ENCODE measurements at regions not wholly inside any gene's neighbourhood (a gene's known extent, or its start where the extent isn't known, plus 50 kb on each side); places are given as distances from the start of the nearest gene placed in this dataset.

GRCh38 chr17:79152110-79152509 is 77.5 kb downstream of the ENGASE start:
- Histone ChIP-seq H3K9me1 (ENCODE audit: control insufficient read depth, extremely low read depth, insufficient read depth, low read length) (no peaks in the 10 kb centered on the region), H3K36me3 (ENCODE audit: control insufficient read depth in 2 of 2, extremely low read depth in 1 of 2, insufficient read depth in 2 of 2, low read length in 2 of 2) (no peaks in the 10 kb centered on the region), H3K4me2 (ENCODE audit: control insufficient read depth, extremely low read depth, insufficient read depth, low read depth, low read length) (no peak overlapping the region), H3K27me3 (ENCODE audit: control insufficient read depth, extremely low read depth, insufficient read depth, low read length) (peaks cover 21% of the 10 kb centered on the region), H3K4me1 (ENCODE audit: control insufficient read depth, extremely low read depth, insufficient read depth, low read length) (no peaks in the 10 kb centered on the region), H2AFZ (ENCODE audit: control insufficient read depth, low read length) (no peak overlapping the region), H3K9ac (ENCODE audit: control insufficient read depth, extremely low read depth, insufficient read depth, low read length) (no peak overlapping the region), H3K9me3 (ENCODE audit: control insufficient read depth, low read depth, low read length) (no peaks in the 10 kb centered on the region), H3K27ac (ENCODE audit: control insufficient read depth, insufficient read depth, low read length) (no peak overlapping the region), H3K79me2 (ENCODE audit: control insufficient read depth, insufficient read depth, low read length) (no peaks in the 10 kb centered on the region), H4K20me1 (ENCODE audit: control insufficient read depth, extremely low read depth, insufficient read depth, low read length) (no peaks in the 10 kb centered on the region), H3K4me3 (ENCODE audit: control insufficient read depth in 2 of 3, extremely low read depth in 1 of 3, insufficient read depth in 2 of 3, low read depth in 1 of 3, low read length in 3 of 3) (no peak overlapping the region)
- TF ChIP-seq, protein P1, sequence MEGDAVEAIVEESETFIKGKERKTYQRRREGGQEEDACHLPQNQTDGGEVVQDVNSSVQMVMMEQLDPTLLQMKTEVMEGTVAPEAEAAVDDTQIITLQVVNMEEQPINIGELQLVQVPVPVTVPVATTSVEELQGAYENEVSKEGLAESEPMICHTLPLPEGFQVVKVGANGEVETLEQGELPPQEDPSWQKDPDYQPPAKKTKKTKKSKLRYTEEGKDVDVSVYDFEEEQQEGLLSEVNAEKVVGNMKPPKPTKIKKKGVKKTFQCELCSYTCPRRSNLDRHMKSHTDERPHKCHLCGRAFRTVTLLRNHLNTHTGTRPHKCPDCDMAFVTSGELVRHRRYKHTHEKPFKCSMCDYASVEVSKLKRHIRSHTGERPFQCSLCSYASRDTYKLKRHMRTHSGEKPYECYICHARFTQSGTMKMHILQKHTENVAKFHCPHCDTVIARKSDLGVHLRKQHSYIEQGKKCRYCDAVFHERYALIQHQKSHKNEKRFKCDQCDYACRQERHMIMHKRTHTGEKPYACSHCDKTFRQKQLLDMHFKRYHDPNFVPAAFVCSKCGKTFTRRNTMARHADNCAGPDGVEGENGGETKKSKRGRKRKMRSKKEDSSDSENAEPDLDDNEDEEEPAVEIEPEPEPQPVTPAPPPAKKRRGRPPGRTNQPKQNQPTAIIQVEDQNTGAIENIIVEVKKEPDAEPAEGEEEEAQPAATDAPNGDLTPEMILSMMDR (optimal IDR thresholded peaks at IDR 0.05 in 1 of 3, IDR thresholded peaks at IDR 0.05 in 1 of 3, conservative IDR thresholded peaks at IDR 0.05 in 1 of 3; ENCODE audit: extremely low read depth in 1 of 3, insufficient read depth in 2 of 3, low read length in 3 of 3): no peak
- TF ChIP-seq EZH2 (IDR thresholded peaks at IDR 0.05; ENCODE audit: low read length): no peak
- FAIRE-seq (no peak), DNase-seq (ENCODE audit: low read depth, low spot score) (no peak)
- dilution Hi-C loops (cut with MboI; ENCODE audit: extremely low pct_ligation_motif_present, low sequenced_read_pairs): no loop called here

GRCh38 chr17:79150799-79151198 is 76.2 kb downstream of the ENGASE start:
- Histone ChIP-seq H3K79me2 (ENCODE audit: control insufficient read depth, insufficient read depth, low read length) (no peaks in the 10 kb centered on the region), H3K4me2 (ENCODE audit: control insufficient read depth, extremely low read depth, insufficient read depth, low read depth, low read length) (no peak overlapping the region), H3K4me1 (ENCODE audit: control insufficient read depth, extremely low read depth, insufficient read depth, low read length) (no peaks in the 10 kb centered on the region), H4K20me1 (ENCODE audit: control insufficient read depth, extremely low read depth, insufficient read depth, low read length) (no peaks in the 10 kb centered on the region), H2AFZ (ENCODE audit: control insufficient read depth, low read length) (no peak overlapping the region), H3K9me1 (ENCODE audit: control insufficient read depth, extremely low read depth, insufficient read depth, low read length) (no peaks in the 10 kb centered on the region), H3K36me3 (ENCODE audit: control insufficient read depth in 2 of 2, extremely low read depth in 1 of 2, insufficient read depth in 2 of 2, low read length in 2 of 2) (no peaks in the 10 kb centered on the region), H3K9me3 (ENCODE audit: control insufficient read depth, low read depth, low read length) (no peaks in the 10 kb centered on the region), H3K4me3 (ENCODE audit: control insufficient read depth in 2 of 3, extremely low read depth in 1 of 3, insufficient read depth in 2 of 3, low read depth in 1 of 3, low read length in 3 of 3) (no peak overlapping the region), H3K9ac (ENCODE audit: control insufficient read depth, extremely low read depth, insufficient read depth, low read length) (no peak overlapping the region), H3K27me3 (ENCODE audit: control insufficient read depth, extremely low read depth, insufficient read depth, low read length) (peaks cover 23% of the 10 kb centered on the region), H3K27ac (ENCODE audit: control insufficient read depth, insufficient read depth, low read length) (no peak overlapping the region)
- no peak for DNase-seq (ENCODE audit: low read depth, low spot score)
- dilution Hi-C loops (cut with MboI; ENCODE audit: extremely low pct_ligation_motif_present, low sequenced_read_pairs): no loop called here
- no peak for FAIRE-seq
- TF ChIP-seq EZH2 (IDR thresholded peaks at IDR 0.05; ENCODE audit: low read length): no peak
- TF ChIP-seq, protein P1 (optimal IDR thresholded peaks at IDR 0.05 in 1 of 3, IDR thresholded peaks at IDR 0.05 in 1 of 3, conservative IDR thresholded peaks at IDR 0.05 in 1 of 3; ENCODE audit: extremely low read depth in 1 of 3, insufficient read depth in 2 of 3, low read length in 3 of 3): no peak

All from keratinocyte (primary cell).